Stimulated activated CD4-positive, alpha-beta T cell treated with anti-CD3 and anti-CD28 coated beads, Interleukin-15, amount 100 ng/mL, for 1 hour (primary cell): ENCODE measurements at regions not wholly inside any gene's neighbourhood (a gene's known extent, or its start where the extent isn't known, plus 50 kb on each side); places are given as distances from the start of the nearest gene placed in this dataset.

Experiments used
- DNase-seq, 2 donors: peaks; one replicate each; pipeline ENCODE4 v3.0.0-alpha.2; 2020; ENCODE audit warnings: low read depth in 1 of 2, low spot score in 1 of 2

DNA sequence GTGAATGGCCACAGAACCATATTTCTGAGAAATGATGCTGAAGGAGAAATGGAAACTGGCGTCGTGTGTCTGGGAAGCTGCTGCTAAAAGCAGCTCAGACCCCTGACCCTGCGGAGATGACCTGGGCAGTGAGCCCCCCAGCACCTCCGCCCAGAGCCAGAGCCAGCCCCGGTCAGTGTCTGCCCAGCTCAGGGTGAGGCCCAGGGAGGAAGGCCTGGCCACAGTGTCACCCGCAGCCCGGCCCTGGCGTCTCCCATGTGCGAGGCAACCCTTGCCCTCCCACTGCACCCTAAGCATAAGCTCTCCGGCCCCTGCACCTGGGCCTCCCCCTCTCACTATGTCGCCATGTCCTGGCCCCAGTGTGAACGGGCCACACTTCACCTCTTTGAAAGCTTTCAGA, 502.8 kb downstream of the EIPR1 start:
- no peak for DNase-seq

DNA sequence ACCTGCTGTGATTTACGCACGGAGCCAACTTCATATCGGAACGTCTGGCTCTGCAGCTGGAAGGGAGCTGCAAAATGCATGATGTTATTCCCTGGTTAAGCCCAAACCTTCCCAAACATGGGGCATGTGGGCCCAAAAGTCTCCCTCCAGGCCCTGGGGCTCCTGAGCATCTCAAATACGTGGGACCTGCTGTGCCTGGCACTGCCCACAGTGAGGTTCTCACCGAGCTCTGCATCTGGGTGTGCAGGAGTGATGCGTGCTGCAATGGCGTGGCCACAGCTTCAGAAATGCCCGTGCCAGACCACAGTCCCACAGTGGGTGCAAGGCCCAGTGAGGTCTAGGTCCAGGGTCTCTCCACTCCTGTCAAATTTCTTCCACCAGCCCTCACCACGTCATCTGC, 503.3 kb downstream of the EIPR1 start:
- no peak for DNase-seq

DNA sequence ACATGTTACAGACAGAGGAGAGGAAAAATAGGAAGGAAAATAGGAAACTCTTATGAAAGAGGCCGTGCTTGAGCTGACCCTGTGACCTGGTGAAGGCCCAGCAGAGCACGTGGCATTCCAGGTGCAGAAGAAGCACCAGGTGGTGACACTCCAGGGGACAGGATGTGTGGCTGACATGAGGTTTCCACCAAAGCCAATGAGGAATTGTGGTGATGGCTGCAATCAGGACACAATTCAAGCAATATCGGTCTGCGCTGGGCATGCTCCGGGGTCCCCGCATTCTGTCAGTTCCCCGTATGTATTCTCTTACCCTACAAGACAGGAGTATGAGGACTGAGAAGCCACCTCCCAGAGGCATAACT, 504.2 kb downstream of the EIPR1 start:
- DNase-seq: no peak

DNA sequence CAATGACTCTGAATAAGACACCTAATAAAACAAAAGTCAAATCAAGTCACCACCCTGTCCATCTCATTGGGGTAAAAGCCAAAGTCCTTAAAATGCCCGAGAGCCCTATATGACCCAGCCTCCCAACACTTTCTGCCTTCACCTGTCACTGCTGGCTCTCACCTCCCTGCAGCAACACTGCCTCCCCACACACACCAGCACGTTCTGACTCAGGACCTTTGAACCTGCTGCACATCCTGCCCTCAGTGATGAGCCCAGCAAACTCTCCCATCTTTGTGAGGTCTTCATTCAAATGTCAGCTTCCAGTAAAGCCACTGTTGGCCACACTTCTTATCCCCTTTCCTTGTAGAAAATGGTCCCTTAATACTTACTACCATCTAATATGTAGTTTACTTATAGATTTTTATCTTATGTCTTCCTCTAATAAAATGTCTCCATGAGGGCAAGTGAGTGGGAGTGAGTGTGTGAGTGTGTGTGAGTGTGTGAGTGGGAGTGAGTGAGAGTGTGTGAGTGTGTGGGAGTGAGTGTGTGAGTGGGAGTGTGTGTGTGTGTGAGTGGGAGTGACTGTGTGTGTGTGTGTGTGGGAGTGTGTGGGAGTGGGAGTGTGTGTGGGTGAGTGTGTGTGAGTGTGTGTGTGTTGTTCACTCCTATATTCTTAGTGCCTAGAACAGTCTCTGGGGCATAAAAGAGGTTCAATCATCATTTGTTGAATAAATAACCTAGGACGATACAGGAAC, 504.7 kb downstream of the EIPR1 start:
- DNase-seq: no peak

DNA sequence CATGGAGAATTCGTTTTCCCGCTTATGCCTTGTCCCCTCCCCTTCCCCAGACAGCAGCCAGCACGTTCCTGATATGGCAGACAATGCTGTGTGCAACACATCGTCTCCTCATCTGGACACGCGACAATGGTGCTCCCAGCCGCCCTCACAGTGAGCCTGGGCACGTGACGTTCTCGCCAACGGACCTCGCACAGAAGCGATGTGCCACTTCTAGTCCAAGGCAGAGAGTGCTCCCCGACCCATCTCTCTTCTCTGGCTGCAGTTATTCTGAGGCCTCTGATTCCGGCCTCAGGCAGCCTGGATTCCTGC, 505.4 kb downstream of the EIPR1 start:
- DNase-seq: no peak

DNA sequence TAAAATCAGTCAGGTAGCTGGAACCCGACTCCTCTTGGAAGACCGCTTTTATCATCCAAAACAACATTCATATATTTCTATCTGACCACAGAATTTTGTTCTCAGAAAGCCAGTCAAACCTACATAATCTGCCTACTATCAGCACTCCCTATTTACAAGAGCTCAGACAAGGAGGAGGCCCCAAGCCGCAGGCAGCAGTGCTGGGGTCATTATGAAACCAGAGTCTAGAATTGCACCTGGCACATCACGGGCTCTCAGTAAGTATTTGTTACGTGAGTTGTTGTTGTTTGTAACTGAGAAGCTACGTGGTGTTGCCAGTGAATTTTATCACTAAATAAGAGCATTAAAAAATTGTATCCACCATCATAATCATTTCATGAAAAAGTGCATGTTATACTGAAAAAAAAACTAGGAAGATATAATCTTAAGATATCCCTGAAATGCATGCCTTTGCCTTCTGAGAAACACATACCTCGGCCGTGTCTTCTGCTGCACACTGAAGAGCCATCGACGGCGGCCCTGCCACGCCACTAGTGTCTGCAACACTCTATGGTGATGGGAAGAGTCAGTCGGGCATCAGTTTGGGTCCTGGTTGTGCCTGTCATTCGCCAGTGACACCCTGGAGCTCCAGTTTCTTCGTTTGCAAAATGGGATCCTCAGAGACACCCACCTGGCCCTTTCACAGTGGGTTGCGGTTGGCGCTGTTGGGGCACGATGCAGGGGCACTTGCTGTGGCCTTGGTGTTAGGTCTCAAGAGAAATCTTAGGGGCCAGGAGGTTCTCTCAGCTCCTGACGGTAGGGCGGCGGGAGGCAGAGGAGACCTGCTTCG, 505.9 kb downstream of the EIPR1 start:
- no peak for DNase-seq

DNA sequence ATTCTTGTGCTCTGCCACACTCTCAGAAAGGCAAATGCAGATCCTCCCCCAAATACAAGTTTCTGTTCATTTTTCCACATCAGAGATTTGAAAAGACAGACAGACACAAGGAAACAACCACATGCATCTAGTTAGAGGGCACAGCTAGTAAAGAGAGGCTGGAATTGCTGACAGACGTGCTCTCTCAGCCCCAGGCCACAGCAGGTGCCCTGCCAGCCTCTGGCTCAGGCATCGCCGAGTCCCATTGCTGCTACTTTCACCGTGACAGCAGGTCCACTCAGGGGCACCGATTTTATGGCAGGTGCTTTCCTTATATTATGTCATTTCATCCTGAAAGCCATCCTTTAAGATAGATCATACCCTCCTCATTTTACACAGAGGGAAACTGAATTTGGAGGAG, 507.5 kb downstream of the EIPR1 start:
- no peak for DNase-seq

DNA sequence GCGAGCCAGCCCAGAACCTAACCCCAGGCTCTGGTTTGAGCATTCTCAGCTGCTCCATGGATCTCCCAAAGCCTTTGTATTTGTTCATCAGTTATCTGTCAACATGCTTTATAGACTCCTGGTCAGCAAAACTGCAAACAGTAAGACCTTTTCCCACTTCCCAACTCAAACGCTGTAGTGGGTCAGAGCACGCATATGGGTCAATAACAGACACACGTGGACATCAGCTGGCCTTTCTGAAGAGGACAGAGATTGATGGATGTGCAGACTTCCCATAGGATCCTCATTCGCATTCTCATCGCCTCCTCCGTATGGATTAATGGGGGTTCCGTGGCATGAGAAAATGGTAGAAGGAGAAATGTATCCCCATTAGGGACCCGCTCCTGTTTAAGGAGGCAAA, 508.1 kb downstream of the EIPR1 start:
- DNase-seq: no peak

DNA sequence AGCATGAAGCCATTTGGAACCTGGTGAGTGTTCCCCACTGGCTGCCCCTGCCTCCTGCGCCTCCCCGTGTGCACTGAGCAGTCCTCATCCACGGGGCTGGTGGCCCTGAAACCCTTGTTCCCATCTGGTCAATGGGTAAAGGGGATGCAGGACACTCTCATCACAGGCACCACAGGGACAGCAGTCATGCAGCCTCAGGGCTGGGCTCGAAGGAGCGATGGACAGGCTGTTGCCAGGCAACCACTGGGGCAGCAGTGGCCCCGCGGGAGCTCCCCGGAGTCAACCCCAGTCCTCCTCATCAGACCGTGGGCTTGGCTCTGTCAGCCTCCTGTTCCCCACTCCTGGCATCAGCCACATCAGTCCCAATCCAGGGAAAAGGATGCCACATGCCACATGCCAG, 509.5 kb downstream of the EIPR1 start:
- no peak for DNase-seq

DNA sequence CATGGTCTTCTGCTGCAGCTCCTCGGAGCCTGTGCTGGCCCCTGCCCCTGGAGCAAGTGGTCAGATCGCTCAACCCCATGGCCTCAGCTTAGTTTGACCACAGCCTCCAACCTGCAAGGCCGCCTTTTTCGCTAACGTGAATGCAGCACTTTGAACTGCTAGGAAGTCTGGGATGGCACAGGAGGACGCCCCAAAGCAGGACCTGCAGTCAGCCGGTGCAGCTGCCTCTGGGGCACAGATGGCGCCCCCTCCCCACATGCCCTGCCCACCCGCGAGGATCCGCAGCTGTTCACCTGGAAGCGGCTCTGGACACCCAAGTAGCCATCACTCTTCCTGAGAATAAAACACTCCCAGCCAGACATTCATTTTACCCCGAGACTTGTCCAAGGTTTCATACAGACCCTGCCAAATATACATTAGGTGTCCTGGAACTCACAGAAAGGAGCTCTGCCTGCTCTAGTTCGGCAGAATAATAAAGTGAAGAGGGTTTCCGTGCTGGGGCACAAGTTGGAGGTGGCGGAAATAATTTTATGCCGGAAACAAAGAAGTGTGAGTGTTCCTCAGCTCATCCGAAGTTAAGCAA, 510.1 kb downstream of the EIPR1 start:
- no peak for DNase-seq

DNA sequence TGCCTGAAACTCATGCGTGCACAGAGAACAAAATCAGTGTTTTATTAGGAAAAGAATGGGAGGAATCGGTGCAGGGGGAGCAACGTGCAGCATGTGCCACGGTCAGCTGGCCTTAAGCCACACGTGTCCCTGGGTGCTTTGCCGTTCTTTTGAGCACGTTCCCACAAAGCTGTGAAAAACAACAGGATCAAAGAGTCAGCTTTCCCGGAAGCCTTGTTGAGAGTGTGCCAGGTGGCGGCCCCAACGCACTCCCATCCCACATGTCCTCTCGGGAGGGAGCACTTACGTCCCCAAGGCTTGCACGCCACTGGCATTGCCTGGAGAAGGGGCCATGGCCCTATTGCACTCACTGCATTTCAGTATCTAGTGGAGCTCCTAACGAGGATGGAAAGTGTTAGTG, 511.2 kb downstream of the EIPR1 start:
- no peak for DNase-seq

DNA sequence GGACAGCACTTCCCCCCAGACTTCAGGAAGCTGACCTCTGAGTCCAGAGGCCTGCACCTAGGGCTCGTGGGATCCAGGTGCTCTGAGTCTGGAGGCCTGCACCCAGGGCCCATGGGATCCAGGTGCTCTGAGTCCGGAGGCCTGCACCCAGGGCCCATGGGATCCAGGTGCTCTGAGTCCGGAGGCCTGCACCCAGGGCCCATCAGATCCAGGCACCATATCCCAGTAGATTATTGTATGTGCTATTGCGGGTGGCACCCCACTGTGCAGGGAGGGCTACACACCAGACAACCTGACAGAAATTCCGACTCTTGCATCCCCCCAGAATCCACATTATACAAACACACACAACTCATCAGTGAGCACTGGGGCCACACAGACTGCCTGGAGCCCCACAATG, 515.2 kb downstream of the EIPR1 start:
- DNase-seq: no peak

DNA sequence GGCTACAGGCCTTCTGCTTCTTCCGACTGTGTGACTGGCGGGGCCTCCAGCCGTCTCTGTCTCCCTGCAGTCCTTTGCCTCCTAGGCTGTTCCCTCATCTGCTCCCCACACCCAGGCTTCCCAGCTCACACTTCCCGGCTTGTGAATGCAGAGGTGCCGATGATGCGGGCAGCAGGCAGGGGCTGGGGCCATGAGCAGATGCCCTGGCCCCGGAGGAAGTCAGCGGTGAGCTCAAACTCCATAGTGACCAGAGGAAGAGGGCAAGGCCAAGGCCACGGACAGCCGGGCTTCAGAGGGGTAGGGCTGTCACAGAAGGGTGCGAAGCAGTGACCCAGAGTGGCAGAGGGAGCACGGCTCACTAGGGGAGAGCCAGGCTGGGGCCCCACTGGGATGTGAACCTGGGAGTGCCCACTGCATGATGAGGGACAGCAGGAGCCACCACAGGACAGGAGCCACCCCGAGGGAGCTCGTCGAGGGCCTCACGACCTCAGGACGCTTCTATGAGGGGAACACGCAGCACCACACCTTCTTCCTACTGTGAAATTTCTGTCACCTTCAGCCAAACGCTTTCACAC, 515.9 kb downstream of the EIPR1 start:
- DNase-seq: no peak

DNA sequence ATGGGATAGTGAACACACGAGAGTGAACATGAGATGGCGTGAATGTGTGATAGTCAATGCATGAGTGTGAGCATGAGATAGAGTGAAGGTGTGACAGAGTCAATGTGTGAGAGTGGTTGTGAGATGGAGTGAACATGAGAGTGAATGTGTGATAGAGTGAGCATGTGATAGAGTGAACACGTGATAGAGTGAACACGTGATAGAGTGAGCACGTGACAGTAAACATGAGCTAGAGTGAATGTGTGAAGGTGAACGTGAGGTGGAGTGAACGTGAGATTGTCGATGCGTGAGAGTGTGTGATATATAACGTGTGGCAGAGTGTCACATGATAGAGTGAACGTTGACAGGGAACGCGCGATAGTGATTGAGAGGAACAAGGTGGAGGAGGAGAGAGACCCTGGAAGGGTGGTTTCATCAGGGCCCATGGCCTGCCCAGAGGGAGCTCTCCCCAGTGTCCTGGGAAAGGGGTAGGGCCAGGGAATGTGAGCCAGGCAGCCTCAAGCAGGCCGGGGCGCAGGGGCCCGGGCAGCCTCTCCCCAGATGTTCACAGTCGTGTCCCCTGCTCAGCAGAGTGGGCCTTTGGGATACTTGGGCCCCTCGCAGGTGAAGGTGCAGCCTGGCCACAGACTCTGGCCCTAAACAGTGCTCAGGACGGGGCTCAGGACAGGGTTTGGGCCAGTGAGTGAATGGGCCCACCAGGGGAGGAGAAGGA, 516.9 kb downstream of the EIPR1 start:
- no peak for DNase-seq

DNA sequence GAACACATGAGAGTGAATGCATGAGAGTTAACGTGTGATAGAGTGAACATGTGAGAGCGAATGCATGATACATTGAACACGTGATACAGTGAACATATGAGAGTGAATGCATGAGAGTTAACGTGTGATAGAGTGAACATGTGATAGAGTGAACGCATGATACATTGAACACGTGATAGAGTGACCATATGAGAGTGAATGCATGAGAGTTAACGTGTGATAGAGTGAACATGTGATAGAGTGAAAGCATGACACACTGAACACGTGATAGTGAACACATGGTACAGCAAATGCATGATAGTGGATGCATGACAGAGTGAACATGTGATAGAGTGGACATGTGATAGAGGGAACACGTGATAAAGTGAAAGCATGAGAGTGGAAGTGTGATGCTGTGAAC, 517.9 kb downstream of the EIPR1 start:
- no peak for DNase-seq

DNA sequence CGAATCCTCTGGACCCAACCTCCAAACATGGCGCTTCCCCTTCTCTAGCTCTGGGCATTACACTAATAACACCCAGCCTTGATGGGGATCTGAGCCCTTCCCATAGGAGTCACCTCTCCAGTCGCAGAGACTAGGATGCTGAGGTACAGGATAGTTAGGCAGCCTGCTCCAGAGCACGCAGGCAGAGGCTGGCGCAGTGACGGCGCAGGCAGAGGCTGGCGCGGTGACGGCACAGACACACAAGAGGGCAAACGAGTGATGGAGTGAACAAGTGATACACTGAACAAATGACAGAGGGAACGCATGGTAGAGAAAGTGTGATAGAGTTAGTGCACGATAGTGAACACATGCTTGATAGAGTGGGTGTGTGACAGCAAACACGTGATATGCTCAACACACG, 518.5 kb downstream of the EIPR1 start:
- DNase-seq: no peak

DNA sequence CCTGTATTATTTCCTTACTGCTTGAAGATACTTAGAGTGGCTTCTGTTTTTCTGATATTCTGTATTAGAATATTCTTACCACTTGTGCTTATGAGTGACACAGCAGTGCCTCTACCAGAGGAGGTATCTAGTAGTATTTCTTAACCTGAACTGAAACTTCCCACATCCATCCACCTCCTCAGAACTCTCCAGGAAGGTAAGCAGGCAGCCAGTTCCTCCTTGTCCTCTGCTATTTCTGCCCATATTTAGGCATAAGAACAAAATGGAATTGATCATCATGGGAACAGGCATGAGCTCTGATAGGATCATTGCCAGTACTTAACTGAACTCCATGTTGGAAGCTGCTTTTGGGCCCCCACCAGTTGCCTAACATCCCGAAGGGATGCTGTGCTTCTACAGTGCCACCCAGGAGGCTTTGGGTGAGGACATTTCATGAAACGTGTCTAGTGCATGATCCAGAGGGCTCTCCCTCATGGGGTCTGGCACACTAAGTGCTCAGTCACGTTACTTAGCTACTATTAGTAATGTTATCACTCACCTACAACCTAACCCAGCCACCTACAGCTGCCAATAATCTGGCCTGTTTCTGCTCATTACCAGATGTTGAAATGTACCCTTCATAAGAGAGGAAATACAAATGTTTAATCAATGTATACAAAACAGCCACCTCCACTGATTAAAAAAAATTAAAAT, 520.7 kb downstream of the EIPR1 start:
- DNase-seq: no peak

DNA sequence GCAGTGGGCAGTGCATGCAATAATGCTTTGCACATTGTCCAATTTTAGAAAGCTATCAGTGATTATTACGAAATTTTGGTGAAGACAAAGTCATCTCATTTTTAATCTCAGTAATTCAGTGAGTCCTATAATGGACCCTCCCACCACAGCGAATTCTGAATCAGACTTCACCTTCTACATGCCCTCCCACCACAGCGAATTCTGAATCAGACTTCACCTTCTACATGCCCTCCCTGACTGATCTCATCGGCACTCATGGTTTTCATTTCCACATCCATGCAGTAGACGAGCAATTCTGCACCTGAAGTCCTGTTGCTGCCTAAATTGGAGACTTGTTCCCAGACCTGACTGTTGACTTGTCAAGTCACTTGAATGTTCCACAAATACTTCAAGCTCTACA, 522.3 kb downstream of the EIPR1 start:
- no peak for DNase-seq

DNA sequence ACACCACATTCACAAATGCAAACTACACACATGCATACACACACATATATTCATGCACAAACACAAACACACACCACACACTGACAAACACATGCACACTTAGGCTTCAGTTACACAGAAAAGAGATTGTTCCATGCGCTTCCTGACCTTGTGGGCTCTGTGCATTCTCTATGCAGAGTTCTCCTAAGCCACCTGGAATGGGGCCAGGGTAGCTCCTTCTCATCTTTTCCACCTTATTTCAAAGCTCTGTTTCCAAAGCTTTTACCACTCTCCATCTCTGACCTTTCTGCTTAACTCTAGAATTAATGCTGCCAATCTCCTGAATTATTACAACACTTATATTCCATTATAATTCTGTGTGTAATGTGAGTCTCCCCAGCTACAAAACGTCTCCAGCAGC, 522.3 kb upstream of the MYT1L start:
- DNase-seq: no peak

DNA sequence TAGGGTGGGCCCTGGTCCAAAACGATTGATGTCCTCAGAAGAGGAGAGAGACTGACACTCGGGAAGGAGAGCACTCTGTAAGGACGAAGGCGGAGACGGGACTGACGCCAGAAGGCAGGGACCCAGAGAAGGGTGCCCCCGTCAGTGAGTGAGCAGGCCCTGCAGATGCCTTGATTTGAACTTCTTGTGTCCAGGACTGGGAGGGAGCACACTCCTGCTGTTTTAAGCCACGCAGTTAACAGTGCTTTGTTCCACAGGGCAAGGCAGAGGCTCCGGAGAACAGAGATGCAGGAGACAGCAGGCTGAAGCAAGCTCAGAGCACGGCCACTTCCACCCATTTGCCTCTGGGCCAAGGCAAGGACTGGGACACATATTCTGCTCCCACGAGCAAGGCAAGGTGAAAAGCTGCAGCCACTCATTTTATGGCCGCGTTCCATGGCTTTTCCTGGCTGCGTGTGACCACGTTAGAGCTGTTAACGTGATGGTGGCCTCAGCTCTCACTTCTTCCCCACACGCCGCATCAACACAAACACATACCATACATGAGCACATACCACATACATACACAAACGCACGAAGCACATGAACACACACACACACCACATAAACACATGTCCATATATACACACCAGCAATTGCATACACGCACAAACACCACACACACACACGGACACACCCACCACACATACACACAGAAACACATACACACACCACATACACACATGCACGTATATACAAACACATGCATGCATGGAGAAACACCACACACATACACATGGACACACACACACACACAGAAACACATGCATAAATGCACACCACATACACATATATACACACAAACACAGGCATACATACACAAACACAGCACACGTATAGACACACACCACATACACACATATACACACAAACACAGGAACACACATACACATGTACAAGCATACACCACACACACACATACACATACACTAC, 521.0 kb upstream of the MYT1L start:
- DNase-seq: no peak
